ENCODE measurements at regions not wholly inside any gene's neighbourhood (a gene's known extent, or its start where the extent isn't known, plus 50 kb on each side); places are given as distances from the start of the nearest gene placed in this dataset.
A peak's percentile ranks its signal among the peaks of the same experiment; 100 is the strongest.

DNA sequence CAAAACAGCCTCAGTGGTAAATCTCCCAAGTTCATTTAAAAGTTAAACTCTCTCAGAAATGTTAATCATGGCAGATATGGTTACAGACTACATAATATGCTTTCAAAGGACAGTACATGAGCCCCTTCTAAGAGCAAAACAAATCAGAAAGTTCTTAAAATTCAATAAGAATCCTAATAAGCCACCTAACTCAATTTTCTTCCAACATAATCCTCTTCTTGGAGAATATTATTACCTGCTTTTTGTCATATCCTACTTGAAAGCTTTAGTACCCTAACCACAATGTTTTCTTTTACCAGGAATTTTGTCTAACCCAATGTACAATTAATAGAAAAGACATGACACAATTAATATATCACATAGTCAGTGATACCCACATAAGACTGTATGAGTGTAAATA lies 236.5 kb upstream of the ATP2B1 start:
- Mint-ChIP-seq H3K9me3 (no peaks in the 10 kb centered on the region), H3K4me1 (ENCODE audit: low read depth) (peaks cover 59% of the 10 kb centered on the region), H3K27ac (no peak overlapping the region), H3K36me3 (ENCODE audit: low read depth) (no peaks in the 10 kb centered on the region), H3K27me3 (no peaks in the 10 kb centered on the region), H3K4me3 (no peak overlapping the region)

DNA sequence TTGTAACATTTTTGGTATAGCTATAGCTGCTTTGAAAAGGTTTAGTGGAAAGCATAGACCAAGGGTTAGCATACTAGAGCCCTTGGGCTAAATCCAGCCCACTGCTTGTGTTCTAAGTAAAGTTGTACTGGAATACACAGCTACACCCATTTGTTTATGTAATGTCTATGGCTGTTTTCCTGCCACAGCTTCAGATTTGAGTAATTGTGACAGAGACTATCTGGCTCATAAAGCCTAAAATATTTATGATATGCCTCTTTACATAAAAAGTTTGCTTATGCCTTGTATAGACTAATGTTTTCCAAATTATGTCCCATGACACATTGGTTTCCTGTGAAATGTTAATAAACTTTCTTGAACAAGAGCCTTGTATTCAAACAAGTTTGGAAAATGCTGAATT lies 234.8 kb upstream of the ATP2B1 start:
- no peaks in the 10 kb centered on the region for H3K36me3 Mint-ChIP-seq (ENCODE audit: low read depth)
- no peak overlapping the region for H3K27ac Mint-ChIP-seq
- H3K4me1 Mint-ChIP-seq (ENCODE audit: low read depth): peaks cover 42% of the 10 kb centered on the region
- no peak overlapping the region for H3K4me3 Mint-ChIP-seq
- no peaks in the 10 kb centered on the region for H3K9me3 Mint-ChIP-seq
- no peaks in the 10 kb centered on the region for H3K27me3 Mint-ChIP-seq

DNA sequence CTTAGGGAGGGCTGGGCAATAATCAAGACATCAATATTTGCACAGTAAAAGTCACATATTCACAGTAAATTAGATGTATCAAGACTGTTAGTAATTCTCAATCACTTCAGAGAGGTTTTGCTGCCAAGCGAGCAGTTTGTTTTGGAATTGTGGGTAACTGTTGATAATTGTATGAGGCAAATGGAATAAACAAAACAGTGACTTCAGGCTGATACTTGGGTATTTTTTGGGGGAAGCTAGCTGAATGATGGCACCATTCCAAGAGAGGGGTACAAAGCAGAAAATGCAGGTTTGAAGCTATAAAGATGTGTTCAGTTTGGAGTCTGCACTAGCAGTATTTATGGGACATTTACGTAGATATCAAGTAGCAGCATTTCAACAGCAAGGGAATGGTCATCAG lies 232.8 kb upstream of the ATP2B1 start:
- H3K36me3 Mint-ChIP-seq (ENCODE audit: low read depth): no peaks in the 10 kb centered on the region
- H3K4me1 Mint-ChIP-seq (ENCODE audit: low read depth): peaks cover 25% of the 10 kb centered on the region
- H3K27me3 Mint-ChIP-seq: no peaks in the 10 kb centered on the region
- no peaks in the 10 kb centered on the region for H3K9me3 Mint-ChIP-seq
- H3K27ac Mint-ChIP-seq: no peak overlapping the region
- no peak overlapping the region for H3K4me3 Mint-ChIP-seq

DNA sequence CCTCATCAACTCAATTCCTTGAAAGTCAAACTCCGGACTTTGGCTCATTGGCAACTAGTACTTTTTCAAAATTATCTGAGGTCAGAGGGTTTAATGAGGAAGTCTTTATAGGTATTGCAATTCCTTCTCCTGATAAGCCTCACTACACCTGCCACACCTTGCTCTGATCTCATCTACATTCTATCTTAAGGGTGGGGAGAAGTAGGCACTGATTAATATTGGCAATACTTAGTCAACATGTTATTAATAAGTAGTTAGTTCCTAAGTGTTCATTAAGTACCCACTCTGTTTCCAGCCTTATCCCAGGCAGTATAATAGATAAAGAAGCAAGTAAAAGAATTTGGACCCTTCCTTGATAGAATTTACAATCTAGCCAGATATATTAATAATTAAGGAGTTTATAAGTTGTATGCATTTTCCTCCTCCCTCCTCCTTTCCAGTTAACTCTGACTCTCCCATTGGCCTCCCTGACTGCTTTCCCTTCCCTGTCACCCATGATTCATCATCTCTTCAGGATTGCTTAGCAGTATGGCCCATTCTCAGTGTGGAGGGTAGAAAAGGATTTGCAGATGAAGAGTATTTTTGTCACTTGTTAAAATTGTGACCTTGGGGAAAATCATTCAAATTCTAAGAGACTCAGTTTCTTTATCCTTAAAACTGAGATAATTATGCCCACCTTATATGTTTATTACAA lies 231.0 kb upstream of the ATP2B1 start:
- H3K27me3 Mint-ChIP-seq: no peaks in the 10 kb centered on the region
- no peaks in the 10 kb centered on the region for H3K9me3 Mint-ChIP-seq
- no peaks in the 10 kb centered on the region for H3K36me3 Mint-ChIP-seq (ENCODE audit: low read depth)
- no peak overlapping the region for H3K4me3 Mint-ChIP-seq
- H3K27ac Mint-ChIP-seq: no peak overlapping the region
- peaks cover 36% of the 10 kb centered on the region for H3K4me1 Mint-ChIP-seq (ENCODE audit: low read depth)

DNA sequence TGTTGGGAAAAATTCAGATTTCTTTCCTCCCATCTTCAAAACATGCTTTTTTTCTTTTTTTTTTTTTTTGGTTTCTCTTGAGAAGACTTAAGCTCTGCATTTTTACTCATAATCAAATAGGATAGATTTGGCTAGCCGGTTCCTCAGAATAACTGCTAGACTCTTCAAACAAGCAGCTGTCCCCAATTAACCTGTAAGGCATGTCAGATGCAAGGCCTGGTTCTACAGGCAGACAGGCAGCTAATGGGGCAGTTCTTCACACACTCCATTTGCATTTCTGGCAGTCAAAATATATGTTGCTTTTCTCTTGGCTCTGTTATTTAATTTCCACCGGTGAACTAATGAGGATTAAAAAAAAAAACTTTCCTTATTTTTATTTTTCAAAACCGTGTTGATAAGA lies 228.0 kb upstream of the ATP2B1 start:
- Mint-ChIP-seq H3K9me3 (no peaks in the 10 kb centered on the region), H3K4me1 (ENCODE audit: low read depth) (peaks cover 33% of the 10 kb centered on the region), H3K4me3 (no peak overlapping the region), H3K27me3 (no peaks in the 10 kb centered on the region), H3K27ac (no peak overlapping the region), H3K36me3 (ENCODE audit: low read depth) (no peaks in the 10 kb centered on the region)

DNA sequence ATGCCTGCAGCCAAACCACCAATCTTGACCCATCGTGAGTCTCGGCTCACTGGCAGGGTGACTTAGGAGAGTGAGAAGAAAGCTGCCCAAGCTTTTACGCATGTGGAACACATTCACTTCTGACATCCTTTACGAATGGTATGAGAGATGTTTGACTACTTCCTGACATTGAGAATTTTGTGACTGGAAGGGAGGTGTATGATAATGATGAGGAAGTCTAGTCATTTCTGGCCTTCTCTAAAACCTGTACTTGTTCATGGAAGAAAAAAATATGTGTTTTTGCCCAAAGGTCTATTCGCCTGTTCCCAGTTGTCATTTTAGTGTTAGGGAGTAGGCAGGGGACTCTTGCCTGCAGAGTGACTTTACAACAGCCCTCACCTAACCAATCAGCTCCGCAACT lies 227.2 kb upstream of the ATP2B1 start:
- Mint-ChIP-seq H3K9me3 (no peaks in the 10 kb centered on the region), H3K4me1 (ENCODE audit: low read depth) (peaks cover 33% of the 10 kb centered on the region), H3K36me3 (ENCODE audit: low read depth) (no peaks in the 10 kb centered on the region), H3K27me3 (no peaks in the 10 kb centered on the region), H3K4me3 (no peak overlapping the region), H3K27ac (peak overlapping the region; percentile 6)

DNA sequence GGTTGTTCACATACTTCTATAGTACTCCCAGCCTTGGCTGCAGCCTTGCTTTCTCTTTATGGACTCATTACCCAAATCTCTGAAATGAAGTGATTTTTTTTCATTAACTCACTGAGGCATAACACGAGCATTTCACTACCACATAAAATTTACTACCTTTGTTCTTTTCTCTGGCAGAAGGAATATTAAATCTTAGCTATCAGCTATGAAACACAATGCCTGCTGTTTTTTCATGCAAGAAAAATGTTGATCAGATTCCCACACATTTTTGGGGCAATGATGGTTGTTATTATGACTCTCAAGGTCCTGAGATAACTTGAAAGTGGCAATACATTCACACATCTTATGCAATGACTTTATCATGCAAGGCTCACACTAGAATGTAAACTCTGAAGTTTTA lies 225.3 kb upstream of the ATP2B1 start:
- H3K27ac Mint-ChIP-seq: no peak overlapping the region
- H3K4me3 Mint-ChIP-seq: no peak overlapping the region
- H3K4me1 Mint-ChIP-seq (ENCODE audit: low read depth): peaks cover 33% of the 10 kb centered on the region
- H3K27me3 Mint-ChIP-seq: no peaks in the 10 kb centered on the region
- H3K36me3 Mint-ChIP-seq (ENCODE audit: low read depth): no peaks in the 10 kb centered on the region
- no peaks in the 10 kb centered on the region for H3K9me3 Mint-ChIP-seq

DNA sequence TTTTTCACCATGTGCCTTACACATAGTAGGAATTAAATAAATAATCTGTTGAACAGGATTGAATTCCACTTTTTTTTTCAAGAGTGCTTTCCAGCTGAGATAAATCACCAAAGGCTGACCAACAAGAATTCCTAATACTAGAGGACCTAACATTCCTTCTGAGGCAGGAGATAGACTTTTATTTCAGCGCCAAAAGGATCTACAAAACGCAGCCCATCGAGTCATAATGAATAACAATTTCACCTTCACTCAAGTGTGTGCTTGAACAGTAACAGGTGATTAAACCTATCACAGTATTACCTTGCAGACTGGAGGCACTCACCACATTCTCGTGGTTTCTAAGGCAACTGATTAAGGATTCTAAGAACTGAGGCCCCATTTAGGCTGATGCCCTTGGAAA lies 224.3 kb upstream of the ATP2B1 start:
- Mint-ChIP-seq H3K36me3 (ENCODE audit: low read depth) (no peaks in the 10 kb centered on the region), H3K27ac (no peak overlapping the region), H3K4me3 (no peak overlapping the region), H3K4me1 (ENCODE audit: low read depth) (peaks cover 33% of the 10 kb centered on the region), H3K27me3 (no peaks in the 10 kb centered on the region), H3K9me3 (no peaks in the 10 kb centered on the region)

DNA sequence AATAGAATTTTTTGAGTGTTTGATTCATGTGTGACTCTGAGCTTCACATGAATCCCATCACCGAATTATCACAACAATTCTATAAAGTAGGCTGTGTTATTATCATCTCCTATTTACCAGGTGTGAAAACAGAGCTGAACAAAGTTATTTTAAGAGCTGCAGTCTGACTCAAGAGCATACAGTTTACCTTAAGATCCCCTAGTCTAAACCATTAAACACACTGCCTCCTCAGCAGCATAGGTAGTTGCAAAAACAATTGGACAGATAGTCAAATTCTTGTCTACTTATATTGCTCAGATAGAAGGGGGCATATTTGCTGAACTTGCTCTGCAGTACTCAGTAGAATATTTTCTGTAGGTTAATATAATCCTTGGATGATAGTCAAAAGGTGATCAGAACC lies 219.8 kb upstream of the ATP2B1 start:
- Mint-ChIP-seq H3K4me3 (peak overlapping the region; percentile 21), H3K36me3 (ENCODE audit: low read depth) (no peaks in the 10 kb centered on the region), H3K4me1 (ENCODE audit: low read depth) (peaks cover 16% of the 10 kb centered on the region), H3K9me3 (no peaks in the 10 kb centered on the region), H3K27ac (peak overlapping the region; percentile 38), H3K27me3 (no peaks in the 10 kb centered on the region)

DNA sequence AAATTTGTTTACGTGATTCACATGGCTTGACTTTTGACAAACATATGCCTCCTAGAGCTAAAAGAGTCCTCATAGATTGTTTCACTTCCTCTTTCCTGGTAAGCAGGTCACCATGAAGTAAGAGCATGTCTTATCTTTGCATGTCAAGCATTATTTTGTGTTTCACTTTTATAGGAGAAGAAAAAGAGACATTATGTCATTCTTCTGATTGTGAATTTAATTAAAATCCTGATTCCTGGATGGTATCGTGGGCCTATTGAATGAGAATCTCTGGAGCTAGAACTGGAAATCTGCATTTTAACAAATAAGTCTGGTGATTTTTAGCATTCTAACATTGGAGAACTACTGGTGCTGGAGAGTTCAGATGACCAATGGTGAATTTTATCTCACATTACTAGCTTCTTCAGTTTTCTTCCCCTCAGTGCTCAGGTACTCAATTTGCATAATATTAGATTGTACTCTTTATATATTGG lies 218.6 kb upstream of the ATP2B1 start:
- peak overlapping the region; percentile 55 for H3K4me3 Mint-ChIP-seq
- H3K4me1 Mint-ChIP-seq (ENCODE audit: low read depth): peaks cover 7% of the 10 kb centered on the region
- H3K27me3 Mint-ChIP-seq: no peaks in the 10 kb centered on the region
- no peaks in the 10 kb centered on the region for H3K9me3 Mint-ChIP-seq
- peak overlapping the region; percentile 49 for H3K27ac Mint-ChIP-seq
- no peaks in the 10 kb centered on the region for H3K36me3 Mint-ChIP-seq (ENCODE audit: low read depth)

DNA sequence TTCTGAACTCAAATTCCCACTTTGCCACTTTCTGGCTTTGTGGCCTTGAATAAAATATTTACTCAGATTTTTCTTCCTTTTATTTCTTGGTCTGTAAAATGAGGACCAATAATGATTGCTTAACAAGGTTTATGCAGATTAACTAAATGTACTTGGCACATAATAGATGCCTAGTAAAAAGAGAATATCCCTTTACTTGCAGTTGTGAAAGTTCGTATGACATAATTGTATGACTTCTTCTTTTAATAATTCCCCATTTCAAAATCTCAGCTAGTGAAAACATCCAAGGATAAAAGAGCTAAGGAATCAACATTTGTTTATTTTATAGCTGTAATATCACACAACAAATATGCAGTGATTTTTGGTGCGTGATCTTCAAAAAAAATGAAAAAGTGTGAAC lies 215.6 kb upstream of the ATP2B1 start:
- H3K27me3 Mint-ChIP-seq: no peaks in the 10 kb centered on the region
- H3K4me1 Mint-ChIP-seq (ENCODE audit: low read depth): peaks cover 4% of the 10 kb centered on the region
- no peaks in the 10 kb centered on the region for H3K36me3 Mint-ChIP-seq (ENCODE audit: low read depth)
- no peak overlapping the region for H3K4me3 Mint-ChIP-seq
- H3K9me3 Mint-ChIP-seq: no peaks in the 10 kb centered on the region
- H3K27ac Mint-ChIP-seq: no peak overlapping the region

DNA sequence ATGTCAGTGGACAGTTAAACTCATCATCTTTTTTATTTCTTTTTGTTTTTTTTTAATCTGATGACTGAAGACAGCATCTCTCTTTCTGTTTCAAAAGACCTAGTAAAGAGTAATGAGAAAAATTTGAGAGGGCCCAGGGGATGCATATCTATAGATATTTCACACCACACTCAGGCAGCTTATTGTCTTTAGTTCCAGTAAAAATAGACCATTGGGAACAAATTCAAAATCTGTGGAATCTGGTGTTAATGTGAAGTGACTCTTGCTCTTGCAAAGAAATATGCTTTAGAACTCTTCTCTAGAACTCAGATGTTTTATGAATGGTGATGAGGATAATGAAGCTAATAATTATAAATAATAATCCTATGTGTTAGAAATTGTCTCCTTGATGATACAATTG lies 214.5 kb upstream of the ATP2B1 start:
- Mint-ChIP-seq H3K27me3 (no peaks in the 10 kb centered on the region), H3K4me1 (ENCODE audit: low read depth) (peaks cover 10% of the 10 kb centered on the region), H3K4me3 (no peak overlapping the region), H3K9me3 (no peaks in the 10 kb centered on the region), H3K27ac (no peak overlapping the region), H3K36me3 (ENCODE audit: low read depth) (no peaks in the 10 kb centered on the region)

DNA sequence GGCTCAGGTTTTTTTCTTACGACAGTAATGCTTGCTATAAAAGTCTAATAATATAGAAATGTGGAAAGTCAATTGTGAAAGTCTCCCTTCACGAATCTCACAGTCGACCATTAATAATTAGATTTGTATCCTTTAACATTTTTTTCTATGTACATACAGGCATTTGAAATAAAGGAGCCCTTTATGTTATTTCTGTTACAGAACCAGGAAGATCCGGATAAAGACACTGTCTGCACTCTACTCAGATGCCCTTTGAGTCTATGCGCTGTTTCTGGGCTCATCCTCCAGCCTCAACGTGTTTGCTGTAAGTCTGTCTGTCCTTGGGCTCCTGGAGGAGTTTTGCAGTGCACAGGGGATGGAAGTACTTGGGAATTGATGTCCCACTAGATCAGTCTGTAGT lies 212.2 kb upstream of the ATP2B1 start:
- H3K4me1 Mint-ChIP-seq (ENCODE audit: low read depth): peaks cover 10% of the 10 kb centered on the region
- H3K27me3 Mint-ChIP-seq: no peaks in the 10 kb centered on the region
- no peak overlapping the region for H3K4me3 Mint-ChIP-seq
- H3K36me3 Mint-ChIP-seq (ENCODE audit: low read depth): no peaks in the 10 kb centered on the region
- H3K9me3 Mint-ChIP-seq: no peaks in the 10 kb centered on the region
- H3K27ac Mint-ChIP-seq: no peak overlapping the region

DNA sequence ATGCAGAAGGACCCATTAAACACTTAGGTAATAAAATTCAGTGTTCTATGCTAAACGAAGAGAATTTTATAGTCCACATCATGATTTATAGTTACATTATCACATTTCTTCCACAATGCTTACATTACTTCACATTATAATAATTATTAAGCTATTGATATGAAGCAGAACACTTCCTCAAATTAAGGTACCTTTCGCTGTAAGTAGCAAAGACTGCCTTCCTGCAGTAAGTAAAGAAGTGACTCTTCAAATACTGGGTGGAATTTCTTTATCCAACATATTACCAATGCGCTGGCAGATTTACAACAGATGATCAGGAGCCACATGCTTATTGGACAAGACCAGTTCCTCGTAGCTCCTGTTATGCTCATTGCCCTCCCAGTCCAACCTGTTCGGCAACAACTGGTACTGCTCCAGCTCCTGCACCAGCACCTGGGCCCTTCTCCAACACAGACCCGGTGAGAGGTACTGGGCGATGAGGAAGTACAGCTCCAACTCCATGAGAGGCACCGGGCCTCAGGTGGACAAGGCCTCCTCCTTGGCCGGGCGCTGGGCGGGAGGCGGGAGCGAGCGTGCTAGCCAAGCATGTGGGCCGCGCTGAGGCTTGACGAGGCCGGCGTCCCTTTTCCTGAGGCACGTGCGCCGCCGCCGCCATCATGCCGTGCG lies 210.7 kb upstream of the ATP2B1 start:
- H3K9me3 Mint-ChIP-seq: no peaks in the 10 kb centered on the region
- H3K4me1 Mint-ChIP-seq (ENCODE audit: low read depth): peaks cover 9% of the 10 kb centered on the region
- no peaks in the 10 kb centered on the region for H3K27me3 Mint-ChIP-seq
- no peaks in the 10 kb centered on the region for H3K36me3 Mint-ChIP-seq (ENCODE audit: low read depth)
- no peak overlapping the region for H3K27ac Mint-ChIP-seq
- no peak overlapping the region for H3K4me3 Mint-ChIP-seq

DNA sequence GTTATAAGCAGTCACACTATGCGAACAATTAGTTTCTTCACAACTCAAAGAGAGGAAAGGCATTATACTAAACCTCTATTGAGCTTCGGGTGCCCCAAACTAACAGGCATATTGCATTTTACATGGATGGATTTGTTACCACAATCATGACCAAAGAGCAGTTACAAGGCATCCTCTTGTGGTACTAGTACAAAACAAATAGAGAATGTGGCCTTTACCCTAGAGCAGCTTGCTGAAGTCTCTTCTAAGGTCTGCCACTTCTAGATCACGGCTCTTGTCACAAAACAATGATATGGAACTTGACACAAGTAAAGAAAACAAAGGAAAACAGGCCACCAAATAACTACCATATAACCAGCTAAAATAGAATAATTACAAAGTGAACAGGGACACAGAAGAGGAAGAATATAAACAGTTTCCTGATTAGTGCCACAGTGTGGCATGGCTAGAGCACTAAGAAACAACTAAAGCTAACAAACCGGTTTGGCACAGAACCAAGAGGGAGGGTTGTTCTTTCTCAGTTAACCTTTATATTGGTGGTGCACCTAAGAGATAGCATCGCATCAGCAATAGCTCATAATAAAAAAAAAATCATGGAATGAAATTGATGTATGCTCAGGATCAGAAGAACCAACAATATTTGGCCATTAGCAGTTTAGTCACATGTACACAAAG lies 209.7 kb upstream of the ATP2B1 start:
- Mint-ChIP-seq H3K36me3 (ENCODE audit: low read depth) (no peaks in the 10 kb centered on the region), H3K27me3 (no peaks in the 10 kb centered on the region), H3K4me1 (ENCODE audit: low read depth) (peaks cover 5% of the 10 kb centered on the region), H3K9me3 (no peaks in the 10 kb centered on the region), H3K4me3 (no peak overlapping the region), H3K27ac (no peak overlapping the region)
